HEK293 (cell line): ENCODE measurements at regions not wholly inside any gene's neighbourhood (a gene's known extent, or its start where the extent isn't known, plus 50 kb on each side); places are given as distances from the start of the nearest gene placed in this dataset.
A peak's percentile ranks its signal among the peaks of the same experiment; 100 is the strongest.
"Not testable (repeated sequence)": the region's sequence is repeated elsewhere in the genome, so short reads cannot be mapped to it uniquely, and the experiment has no call there.

Source experiments
- CTCF ChIA-PET: fragments of 350-600 bp; formaldehyde crosslinking; extraction: SDS; loops from one replicate; lab custom pipeline; 2021; ENCODE audit warnings: antibody characterized with exemption; lab: Yijun Ruan, JAX
- POLR2A ChIA-PET: fragments of 300-600 bp; formaldehyde crosslinking; extraction: SDS; loops from one replicate; lab custom pipeline; 2020; ENCODE audit warnings: antibody characterized with exemption, inconsistent platforms; lab: Yijun Ruan, JAX
- H3K27ac ChIP-seq: fragments of 200-500 bp; sonication (Bioruptor generic); 2 replicates; pipeline ENCODE4 v1.5.1; 2014; ENCODE audit warnings: low read depth, low read length, control low read depth, inconsistent platforms; ENCODE audit errors: extremely low read depth
- H3K36me3 ChIP-seq, 2 experiments: fragments of 200-500 bp in 1 of 2; sonication (Bioruptor generic) in 1 of 2; 1 replicate in 1 of 2; 2 replicates in 1 of 2; pipeline ENCODE4 v1.5.1; 2014 to 2017; ENCODE audit warnings: inconsistent platforms in 2 of 2, low read length in 2 of 2; ENCODE audit not compliant: control insufficient read depth in 2 of 2, insufficient read depth in 1 of 2
- H3K4me1 ChIP-seq: fragments of 200-500 bp; sonication (Bioruptor generic); 2 replicates; pipeline ENCODE4 v1.5.1; 2014; ENCODE audit warnings: mild to moderate bottlenecking, low read length, inconsistent platforms; ENCODE audit not compliant: control insufficient read depth, insufficient read depth
- H3K4me3 ChIP-seq: 2 replicates; pipeline ENCODE4 v1.5.1; 2011; ENCODE audit warnings: low read depth, mild to moderate bottlenecking, control low read depth, low read length, moderate library complexity
- H3K9me3 ChIP-seq: fragments of 200-500 bp; sonication (Bioruptor generic); 2 replicates; pipeline ENCODE4 v1.5.1; 2014; ENCODE audit warnings: low read depth, low read length, inconsistent platforms; ENCODE audit not compliant: control insufficient read depth, insufficient read depth
- SETDB1 ChIP-seq: IDR thresholded peaks from one replicate; pipeline ENCODE4 v1.6.1; 2017; ENCODE audit warnings: mild to moderate bottlenecking, low read length, moderate library complexity, mixed read lengths; ENCODE audit not compliant: insufficient read length
- SP3 ChIP-seq: fragments of 450-650 bp; formaldehyde crosslinking; IDR thresholded peaks from 2 replicates; pipeline ENCODE4 v1.5.1; 2016; ENCODE audit warnings: missing biosample characterization, missing genetic modification characterization
- ZNF184 ChIP-seq: fragments of 450-650 bp; IDR thresholded peaks from 2 replicates; pipeline ENCODE4 v1.5.1; 2018; ENCODE audit warnings: missing biosample characterization, mild to moderate bottlenecking, missing genetic modification characterization
- ZNF211 ChIP-seq: fragments of 450-650 bp; formaldehyde crosslinking; IDR thresholded peaks from 2 replicates; pipeline ENCODE4 v1.5.1; 2016; ENCODE audit warnings: low read depth, missing biosample characterization, missing genetic modification characterization
- ZNF514 ChIP-seq: fragments of 450-650 bp; formaldehyde crosslinking; IDR thresholded peaks from 2 replicates; pipeline ENCODE4 v1.5.1; 2016; ENCODE audit warnings: missing biosample characterization, missing genetic modification characterization
- ZNF529 ChIP-seq: fragments of 450-650 bp; formaldehyde crosslinking; IDR thresholded peaks from 2 replicates; pipeline ENCODE4 v1.5.1; 2017; ENCODE audit warnings: missing genetic modification characterization, missing biosample characterization; ENCODE audit not compliant: insufficient replicate concordance
- TF ChIP-seq, protein P1 (sequence below): fragments of 450-650 bp; formaldehyde crosslinking; IDR thresholded peaks from 2 replicates; pipeline ENCODE4 v1.5.1; 2017; ENCODE audit warnings: missing biosample characterization, missing genetic modification characterization
- TF ChIP-seq, protein P2 (sequence below): fragments of 450-650 bp; formaldehyde crosslinking; IDR thresholded peaks from 2 replicates; pipeline ENCODE4 v1.5.1; 2016; ENCODE audit warnings: missing biosample characterization, missing genetic modification characterization
- TF ChIP-seq, protein P3 (sequence below): fragments of 450-650 bp; formaldehyde crosslinking; IDR thresholded peaks from 2 replicates; pipeline ENCODE4 v1.5.1; 2016; ENCODE audit warnings: missing biosample characterization, missing genetic modification characterization, low read depth

DNA sequence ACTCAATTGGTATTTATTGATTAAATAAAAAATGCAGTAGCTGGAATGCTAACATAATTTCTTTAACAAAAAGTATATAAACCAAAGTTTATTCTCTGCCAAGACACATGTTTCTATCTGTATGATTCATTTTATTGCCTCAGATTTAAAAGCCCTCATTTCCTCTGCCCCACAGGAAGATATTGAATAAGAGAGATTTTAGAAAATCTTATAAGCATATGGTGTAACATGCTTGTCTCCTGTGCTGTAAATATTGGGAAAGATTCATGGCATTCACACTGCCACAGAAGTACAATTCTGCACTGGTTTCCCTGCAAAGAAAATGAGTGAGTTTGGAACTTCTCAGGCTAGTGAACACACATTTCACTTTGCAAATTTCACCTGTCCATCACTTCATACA lies 134.9 kb upstream of the FBXL7 start (continued):
- TF ChIP-seq, protein P1, sequence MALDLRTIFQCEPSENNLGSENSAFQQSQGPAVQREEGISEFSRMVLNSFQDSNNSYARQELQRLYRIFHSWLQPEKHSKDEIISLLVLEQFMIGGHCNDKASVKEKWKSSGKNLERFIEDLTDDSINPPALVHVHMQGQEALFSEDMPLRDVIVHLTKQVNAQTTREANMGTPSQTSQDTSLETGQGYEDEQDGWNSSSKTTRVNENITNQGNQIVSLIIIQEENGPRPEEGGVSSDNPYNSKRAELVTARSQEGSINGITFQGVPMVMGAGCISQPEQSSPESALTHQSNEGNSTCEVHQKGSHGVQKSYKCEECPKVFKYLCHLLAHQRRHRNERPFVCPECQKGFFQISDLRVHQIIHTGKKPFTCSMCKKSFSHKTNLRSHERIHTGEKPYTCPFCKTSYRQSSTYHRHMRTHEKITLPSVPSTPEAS (tag by site-specific recombination), result no peak

DNA sequence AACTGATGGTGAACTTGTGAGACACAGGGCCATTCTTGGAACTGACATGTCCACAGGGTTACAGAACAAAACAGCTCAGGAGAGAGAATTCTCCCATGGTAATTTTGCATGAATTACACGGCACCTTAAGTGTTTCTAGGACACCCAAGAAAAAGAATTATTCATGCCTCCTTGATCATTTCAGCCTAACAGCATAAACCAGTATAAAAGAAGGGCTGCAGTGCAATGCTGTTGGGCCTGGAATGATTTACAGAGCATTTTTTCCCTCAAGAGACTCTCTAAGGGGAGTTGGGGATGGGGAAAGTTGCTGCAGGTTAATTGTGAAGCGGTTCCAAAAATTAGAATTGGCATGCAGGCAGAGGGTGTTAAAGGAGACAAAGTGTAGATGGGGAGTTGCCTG lies 136.4 kb upstream of the FBXL7 start:
- TF ChIP-seq ZNF514 (tag by site-specific recombination), result no peak
- no peak for TF ChIP-seq SP3 (tag by site-specific recombination)
- TF ChIP-seq SETDB1, result no peak
- no peak for TF ChIP-seq ZNF211
- CTCF ChIA-PET, result no interaction called here
- no peaks in the 10 kb centered on the region for H3K4me1 ChIP-seq
- H3K4me3 ChIP-seq, result no peak overlapping the region
- H3K36me3 ChIP-seq, result no peaks in the 10 kb centered on the region
- no peaks in the 10 kb centered on the region for H3K9me3 ChIP-seq
- POLR2A ChIA-PET, result no interaction called here
- no peak overlapping the region for H3K27ac ChIP-seq

DNA sequence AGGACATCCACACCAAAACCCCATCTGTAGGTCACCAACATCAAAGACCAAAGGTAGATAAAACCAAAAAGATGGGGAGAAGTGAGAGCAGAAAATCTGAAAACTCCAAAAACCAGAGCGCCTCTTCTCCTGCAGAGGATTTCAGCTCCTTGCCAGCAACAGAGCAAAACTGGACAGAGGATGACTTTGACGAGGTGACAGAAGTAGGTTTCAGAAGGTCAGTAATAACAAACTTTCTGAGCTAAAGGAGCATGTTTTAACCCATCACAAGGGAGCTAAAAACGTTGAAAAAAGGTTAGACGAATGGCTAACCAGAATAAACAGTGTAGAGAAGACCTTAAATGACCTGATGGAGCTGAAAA lies 142.9 kb upstream of the FBXL7 start:
- POLR2A ChIA-PET, H3K36me3 ChIP-seq, H3K9me3 ChIP-seq, H3K4me3 ChIP-seq, H3K4me1 ChIP-seq, CTCF ChIA-PET, H3K27ac ChIP-seq: not testable (repeated sequence)

DNA sequence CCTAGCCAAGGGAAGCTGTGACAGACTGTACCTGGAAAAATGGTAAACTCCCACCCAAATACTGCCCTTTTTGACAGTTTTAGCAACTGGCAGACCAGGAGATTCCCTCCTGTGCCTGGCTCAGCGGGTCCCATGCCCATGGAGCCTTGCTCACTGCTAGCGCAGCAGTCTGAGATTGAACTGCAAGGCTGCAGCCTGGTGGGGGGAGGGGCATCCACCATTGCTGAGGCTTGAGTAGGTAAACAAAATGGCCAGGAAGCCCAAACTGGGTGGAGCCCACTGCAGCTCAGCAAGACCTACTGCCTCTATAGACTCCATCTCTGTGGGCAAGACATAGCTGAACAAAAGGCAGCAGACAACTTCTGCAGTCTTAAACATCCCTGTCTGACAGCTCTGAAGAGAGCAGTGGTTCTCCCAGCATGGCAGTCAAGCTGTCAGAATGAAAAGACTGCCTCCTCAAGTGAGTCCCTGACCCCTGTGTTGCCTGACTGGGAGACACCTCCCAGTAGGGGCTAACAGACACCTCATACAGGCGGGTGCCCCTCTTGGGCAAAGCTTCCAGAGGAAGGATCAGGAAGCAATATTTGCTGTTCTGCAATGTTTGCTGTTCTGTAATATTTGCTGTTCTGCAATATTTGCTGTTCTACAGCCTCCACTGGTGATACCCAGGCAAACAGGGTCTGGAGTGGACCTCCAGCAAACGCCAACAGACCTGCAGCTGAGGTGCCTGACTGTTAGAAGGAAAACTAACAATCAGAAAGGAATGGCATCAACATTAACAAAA lies 143.5 kb upstream of the FBXL7 start:
- H3K4me3 ChIP-seq, CTCF ChIA-PET, H3K36me3 ChIP-seq, H3K4me1 ChIP-seq, H3K9me3 ChIP-seq, H3K27ac ChIP-seq: not testable (repeated sequence)
- POLR2A ChIA-PET, result interaction anchor here (0.5 kb wide), 1 partner anchor 831 kb away, joined by 3 read pairs; no protein-coding TSS in a partner anchor

DNA sequence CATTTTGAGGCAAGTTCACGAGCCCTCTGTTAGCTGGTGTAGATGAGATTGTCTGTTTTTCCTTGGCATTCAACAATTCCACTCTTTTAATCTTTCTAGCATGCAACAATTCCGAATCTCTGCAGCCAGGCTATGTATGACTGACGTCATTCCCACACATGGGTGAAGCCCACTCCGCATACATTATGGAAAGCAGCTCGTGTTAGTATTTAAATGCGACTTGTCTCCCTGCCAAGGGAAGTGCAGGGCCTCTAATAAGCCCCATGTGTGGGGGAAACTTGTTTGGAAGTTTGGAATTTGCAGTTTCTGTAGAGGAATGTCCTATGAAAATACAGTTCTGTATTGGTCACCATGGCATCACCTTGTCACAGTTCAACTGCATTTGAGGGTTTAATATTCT lies 146.0 kb upstream of the FBXL7 start:
- H3K4me1 ChIP-seq, result no peaks in the 10 kb centered on the region
- POLR2A ChIA-PET, result no interaction called here
- no peak overlapping the region for H3K27ac ChIP-seq
- H3K4me3 ChIP-seq, result no peak overlapping the region
- H3K36me3 ChIP-seq, result no peaks in the 10 kb centered on the region
- H3K9me3 ChIP-seq, result no peaks in the 10 kb centered on the region
- no peak for TF ChIP-seq ZNF184
- no peak for TF ChIP-seq ZNF529
- TF ChIP-seq, protein P2, sequence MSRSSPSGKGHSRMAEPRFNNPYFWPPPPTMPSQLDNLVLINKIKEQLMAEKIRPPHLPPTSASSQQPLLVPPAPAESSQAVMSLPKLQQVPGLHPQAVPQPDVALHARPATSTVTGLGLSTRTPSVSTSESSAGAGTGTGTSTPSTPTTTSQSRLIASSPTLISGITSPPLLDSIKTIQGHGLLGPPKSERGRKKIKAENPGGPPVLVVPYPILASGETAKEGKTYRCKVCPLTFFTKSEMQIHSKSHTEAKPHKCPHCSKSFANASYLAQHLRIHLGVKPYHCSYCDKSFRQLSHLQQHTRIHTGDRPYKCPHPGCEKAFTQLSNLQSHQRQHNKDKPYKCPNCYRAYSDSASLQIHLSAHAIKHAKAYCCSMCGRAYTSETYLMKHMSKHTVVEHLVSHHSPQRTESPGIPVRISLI (tag by site-specific recombination), result no peak
- TF ChIP-seq, protein P3, sequence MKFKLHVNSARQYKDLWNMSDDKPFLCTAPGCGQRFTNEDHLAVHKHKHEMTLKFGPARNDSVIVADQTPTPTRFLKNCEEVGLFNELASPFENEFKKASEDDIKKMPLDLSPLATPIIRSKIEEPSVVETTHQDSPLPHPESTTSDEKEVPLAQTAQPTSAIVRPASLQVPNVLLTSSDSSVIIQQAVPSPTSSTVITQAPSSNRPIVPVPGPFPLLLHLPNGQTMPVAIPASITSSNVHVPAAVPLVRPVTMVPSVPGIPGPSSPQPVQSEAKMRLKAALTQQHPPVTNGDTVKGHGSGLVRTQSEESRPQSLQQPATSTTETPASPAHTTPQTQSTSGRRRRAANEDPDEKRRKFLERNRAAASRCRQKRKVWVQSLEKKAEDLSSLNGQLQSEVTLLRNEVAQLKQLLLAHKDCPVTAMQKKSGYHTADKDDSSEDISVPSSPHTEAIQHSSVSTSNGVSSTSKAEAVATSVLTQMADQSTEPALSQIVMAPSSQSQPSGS (tag by site-specific recombination), result peak; percentile 27; the same call in 1 of the 2 replicates
- TF ChIP-seq, all 188 proteins: peak for 1
- CTCF ChIA-PET, result interaction anchor here (0.6 kb wide), 1 partner anchor 1190 kb away, joined by 4 read pairs; no protein-coding TSS in a partner anchor
